ENCODE measurements at regions not wholly inside any gene's neighbourhood (a gene's known extent, or its start where the extent isn't known, plus 50 kb on each side); places are given as distances from the start of the nearest gene placed in this dataset.

- no peak overlapping the region for H3K4me3 ChIP-seq (ENCODE audit: low read length)
- DNase-seq (ENCODE audit: low read depth) = no peak
- no peak for TF ChIP-seq CTCF (conservative IDR thresholded peaks at IDR 0.05; ENCODE audit: low read depth, low read length)
These were observed 266.1 kb upstream of the DYNLRB2 start for GRCh38 chr16:80274576-80275191.

DNA sequence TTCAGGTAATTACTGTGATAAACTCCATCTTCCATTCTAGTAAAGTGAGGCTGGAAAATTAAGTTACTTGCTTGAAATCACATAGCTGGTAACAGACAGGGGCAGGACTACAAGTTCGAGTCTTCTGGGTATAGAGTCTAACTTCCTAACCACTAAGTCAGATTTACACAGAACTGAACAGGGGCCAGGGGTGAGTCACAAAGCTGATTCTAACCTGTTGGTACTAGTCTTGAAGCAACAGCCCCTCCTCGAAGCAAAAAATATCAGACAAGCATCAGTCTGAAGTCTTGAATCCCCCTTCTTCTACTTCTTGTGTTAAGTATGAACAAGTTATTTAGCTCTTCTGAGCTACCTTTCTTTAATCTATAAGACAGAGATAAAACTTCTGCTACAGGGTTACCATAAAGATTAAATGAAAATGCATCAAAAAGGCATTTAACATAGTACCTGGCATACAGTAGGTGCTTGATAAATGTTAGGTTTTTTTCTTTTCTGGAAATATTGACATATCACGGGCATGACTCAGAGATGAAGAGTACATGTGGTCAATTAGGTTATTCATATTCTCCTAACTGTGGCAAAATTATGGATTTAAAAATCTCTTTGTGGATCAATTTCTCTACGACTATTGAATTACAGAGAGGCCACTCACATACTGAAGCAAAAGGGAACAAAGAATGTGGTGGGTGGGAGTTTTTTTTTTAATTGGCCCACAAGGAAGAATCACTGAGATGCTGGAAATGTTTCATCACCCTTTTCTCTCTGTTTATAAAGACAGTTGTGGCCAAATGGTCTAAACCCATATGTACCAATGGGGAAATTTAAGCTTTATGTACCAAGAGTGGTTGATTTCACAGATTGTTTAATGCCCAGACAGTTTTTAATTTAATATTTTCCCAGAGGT lies 266.9 kb upstream of the DYNLRB2 start:
- no peak overlapping the region for H3K4me3 ChIP-seq (ENCODE audit: low read length)
- TF ChIP-seq CTCF (conservative IDR thresholded peaks at IDR 0.05; ENCODE audit: low read depth, low read length) = no peak
- no peak for DNase-seq (ENCODE audit: low read depth)

GRCh38 chr16:80265624-80266306 lies 275.0 kb upstream of the DYNLRB2 start:
- DNase-seq (ENCODE audit: low read depth) = no peak
- TF ChIP-seq CTCF (conservative IDR thresholded peaks at IDR 0.05; ENCODE audit: low read depth, low read length) = no peak
- H3K4me3 ChIP-seq (ENCODE audit: low read length) = no peak overlapping the region

GRCh38 chr16:80263848-80264694 lies 276.7 kb upstream of the DYNLRB2 start:
- no peak overlapping the region for H3K4me3 ChIP-seq (ENCODE audit: low read length)
- DNase-seq (ENCODE audit: low read depth) = no peak
- TF ChIP-seq CTCF (conservative IDR thresholded peaks at IDR 0.05; ENCODE audit: low read depth, low read length) = no peak

GRCh38 chr16:80263181-80263823 lies 277.5 kb upstream of the DYNLRB2 start:
- no peak overlapping the region for H3K4me3 ChIP-seq (ENCODE audit: low read length)
- no peak for TF ChIP-seq CTCF (conservative IDR thresholded peaks at IDR 0.05; ENCODE audit: low read depth, low read length)
- DNase-seq (ENCODE audit: low read depth) = no peak

DNA sequence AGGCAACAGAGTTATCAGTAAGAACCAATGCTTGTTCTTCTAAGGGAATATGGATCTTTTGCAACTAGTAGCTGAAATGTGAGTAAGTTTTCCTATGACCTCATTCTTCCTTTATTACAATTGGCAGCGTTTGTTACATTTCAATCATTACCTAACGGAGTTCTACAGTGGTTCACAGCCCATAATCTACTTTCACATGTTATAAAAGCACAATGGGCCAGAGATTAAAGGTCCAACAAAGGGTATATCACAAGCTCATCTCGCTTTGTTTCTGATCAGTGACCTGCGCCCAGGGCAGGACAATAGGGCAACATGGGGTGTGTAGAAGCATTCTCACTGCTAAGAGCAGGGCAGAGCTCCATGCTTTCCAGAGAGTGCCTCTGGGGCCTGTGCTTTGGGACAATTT lies 279.9 kb upstream of the DYNLRB2 start:
- no peak overlapping the region for H3K4me3 ChIP-seq (ENCODE audit: low read length)
- DNase-seq (ENCODE audit: low read depth) = no peak
- TF ChIP-seq CTCF (conservative IDR thresholded peaks at IDR 0.05; ENCODE audit: low read depth, low read length) = no peak

Measured in retinal pigment epithelial cell (primary cell).